HEK293T (cell line): ENCODE measurements at regions not wholly inside any gene's neighbourhood (a gene's known extent, or its start where the extent isn't known, plus 50 kb on each side); places are given as distances from the start of the nearest gene placed in this dataset.

Source experiments
- CTCF ChIA-PET: fragments of 350-600 bp; formaldehyde crosslinking; extraction: SDS; loops from one replicate; lab custom pipeline; 2021; ENCODE audit warnings: antibody characterized with exemption, inconsistent platforms; lab: Yijun Ruan, JAX
- POLR2A ChIA-PET: fragments of 350-600 bp; formaldehyde crosslinking; extraction: SDS; loops from one replicate; lab custom pipeline; 2020; ENCODE audit warnings: antibody characterized with exemption, inconsistent platforms; lab: Yijun Ruan, JAX
- DNase-seq: peaks from one replicate; pipeline ENCODE4 v3.0.0; 2012; ENCODE audit warnings: mixed read lengths; ENCODE audit errors: extremely low spot score
- ARNT ChIP-seq: fragments of 450-650 bp; IDR thresholded peaks from 2 replicates; pipeline ENCODE4 v1.6.1; 2017; ENCODE audit warnings: mild to moderate bottlenecking
- BHLHE40 ChIP-seq: fragments of 450-650 bp; IDR thresholded peaks from 2 replicates; pipeline ENCODE4 v1.6.1; 2016; ENCODE audit warnings: mild to moderate bottlenecking, moderate library complexity, borderline replicate concordance
- CTBP1 ChIP-seq: fragments of 450-650 bp; IDR thresholded peaks from 2 replicates; pipeline ENCODE4 v1.6.1; 2016; ENCODE audit warnings: borderline replicate concordance
- ELF4 ChIP-seq: fragments of 450-650 bp; IDR thresholded peaks from 2 replicates; pipeline ENCODE4 v1.6.1; 2017; ENCODE audit warnings: antibody characterized with exemption
- FOXA1 ChIP-seq: fragments of 450-650 bp; IDR thresholded peaks from 2 replicates; pipeline ENCODE4 v1.6.1; 2016; ENCODE audit warnings: mild to moderate bottlenecking
- FOXK2 ChIP-seq: fragments of 450-650 bp; IDR thresholded peaks from 2 replicates; pipeline ENCODE4 v1.6.1; 2016; ENCODE audit warnings: mild to moderate bottlenecking
- FOXM1 ChIP-seq: fragments of 450-650 bp; IDR thresholded peaks from 2 replicates; pipeline ENCODE4 v1.6.1; 2017; ENCODE audit warnings: mild to moderate bottlenecking, borderline replicate concordance
- HDGF ChIP-seq: fragments of 450-650 bp; IDR thresholded peaks from 2 replicates; pipeline ENCODE4 v1.6.1; 2017; ENCODE audit warnings: antibody characterized with exemption, borderline replicate concordance
- L3MBTL2 ChIP-seq: fragments of 450-650 bp; conservative IDR thresholded peaks from 2 replicates; pipeline ENCODE4 v1.6.1; 2016; ENCODE audit warnings: mild to moderate bottlenecking
- LEF1 ChIP-seq: fragments of 450-650 bp; IDR thresholded peaks from 2 replicates; pipeline ENCODE4 v1.6.1; 2017; ENCODE audit warnings: mild to moderate bottlenecking, borderline replicate concordance
- NFRKB ChIP-seq: fragments of 450-650 bp; IDR thresholded peaks from 2 replicates; pipeline ENCODE4 v1.6.1; 2016; ENCODE audit warnings: mild to moderate bottlenecking, moderate library complexity
- SP1 ChIP-seq: fragments of 450-650 bp; IDR thresholded peaks from 2 replicates; pipeline ENCODE4 v1.6.1; 2017
- SUZ12 ChIP-seq: fragments of 450-650 bp; IDR thresholded peaks from 2 replicates; pipeline ENCODE4 v1.6.1; 2016; ENCODE audit warnings: mild to moderate bottlenecking
- TARDBP ChIP-seq: fragments of 450-650 bp; IDR thresholded peaks from 2 replicates; pipeline ENCODE4 v1.6.1; 2016
- ZNF384 ChIP-seq: fragments of 450-650 bp; IDR thresholded peaks from 2 replicates; pipeline ENCODE4 v1.6.1; 2016
- TF ChIP-seq, protein P1 (sequence below): fragments of 450-650 bp; IDR thresholded peaks from 2 replicates; pipeline ENCODE4 v1.6.1; 2016

DNA sequence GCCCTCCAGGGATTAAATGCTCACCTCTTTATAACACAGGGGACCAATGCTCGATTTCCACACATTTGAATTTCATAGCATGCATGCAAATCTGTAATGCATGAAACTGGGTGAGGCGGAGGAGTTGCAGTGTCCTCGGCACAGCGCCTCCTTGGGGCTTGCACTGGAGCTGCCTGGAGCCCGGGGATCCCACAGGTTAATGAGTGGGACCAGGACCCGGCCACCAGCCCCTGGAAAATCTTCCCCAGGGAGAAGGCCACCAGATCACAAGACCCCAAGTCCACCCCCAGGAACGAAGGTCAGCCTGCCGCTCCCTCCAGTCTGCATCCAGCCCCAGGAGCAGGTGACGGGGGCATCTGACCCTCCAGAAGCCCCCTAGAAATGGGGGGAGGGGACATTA is 119.1 kb downstream of the MN1 start:
- POLR2A ChIA-PET = no interaction called here
- CTCF ChIA-PET = interaction anchor here (0.7 to 1.6 kb wide), 8 partner anchors 9 to 1081 kb away, joined by 3 to 5 read pairs (median 3); no protein-coding TSS in a partner anchor
- DNase-seq = peak; percentile 69
- TF ChIP-seq TARDBP = no peak

DNA sequence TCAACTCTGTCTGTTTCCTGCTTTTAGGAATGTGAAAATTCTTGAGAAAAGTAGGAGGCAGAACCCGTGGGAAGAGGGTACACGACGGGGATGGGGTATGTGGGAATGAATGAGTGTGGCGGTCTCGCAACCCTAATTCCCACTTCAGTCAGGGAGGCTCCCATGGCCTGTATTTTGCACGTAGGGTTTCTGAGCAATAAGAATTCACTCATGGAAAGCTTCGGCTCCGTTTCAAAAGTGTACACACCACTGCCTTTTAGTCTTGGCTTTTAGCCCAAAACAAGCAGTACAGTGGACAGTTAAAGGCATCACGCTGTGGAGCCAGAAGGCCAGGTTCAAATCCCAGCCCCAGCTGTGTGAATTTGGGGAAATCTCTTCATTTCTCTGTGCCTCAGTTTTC is 116.7 kb downstream of the MN1 start:
- no peak for TF ChIP-seq HDGF
- TF ChIP-seq FOXM1 = no peak
- no peak for TF ChIP-seq TARDBP
- no peak for TF ChIP-seq SUZ12
- no peak for TF ChIP-seq NFRKB
- TF ChIP-seq, protein P1, sequence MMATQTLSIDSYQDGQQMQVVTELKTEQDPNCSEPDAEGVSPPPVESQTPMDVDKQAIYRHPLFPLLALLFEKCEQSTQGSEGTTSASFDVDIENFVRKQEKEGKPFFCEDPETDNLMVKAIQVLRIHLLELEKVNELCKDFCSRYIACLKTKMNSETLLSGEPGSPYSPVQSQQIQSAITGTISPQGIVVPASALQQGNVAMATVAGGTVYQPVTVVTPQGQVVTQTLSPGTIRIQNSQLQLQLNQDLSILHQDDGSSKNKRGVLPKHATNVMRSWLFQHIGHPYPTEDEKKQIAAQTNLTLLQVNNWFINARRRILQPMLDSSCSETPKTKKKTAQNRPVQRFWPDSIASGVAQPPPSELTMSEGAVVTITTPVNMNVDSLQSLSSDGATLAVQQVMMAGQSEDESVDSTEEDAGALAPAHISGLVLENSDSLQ = no peak
- TF ChIP-seq FOXK2 = no peak
- no peak for TF ChIP-seq ELF4
- no peak for TF ChIP-seq CTBP1
- TF ChIP-seq L3MBTL2 = no peak
- TF ChIP-seq LEF1 = no peak
- no peak for TF ChIP-seq FOXA1
- TF ChIP-seq BHLHE40 = no peak
- TF ChIP-seq ZNF384 = no peak
- no peak for TF ChIP-seq ARNT
- TF ChIP-seq SP1 = no peak
- POLR2A ChIA-PET = no interaction called here
- no peak for DNase-seq
- CTCF ChIA-PET = no interaction called here

DNA sequence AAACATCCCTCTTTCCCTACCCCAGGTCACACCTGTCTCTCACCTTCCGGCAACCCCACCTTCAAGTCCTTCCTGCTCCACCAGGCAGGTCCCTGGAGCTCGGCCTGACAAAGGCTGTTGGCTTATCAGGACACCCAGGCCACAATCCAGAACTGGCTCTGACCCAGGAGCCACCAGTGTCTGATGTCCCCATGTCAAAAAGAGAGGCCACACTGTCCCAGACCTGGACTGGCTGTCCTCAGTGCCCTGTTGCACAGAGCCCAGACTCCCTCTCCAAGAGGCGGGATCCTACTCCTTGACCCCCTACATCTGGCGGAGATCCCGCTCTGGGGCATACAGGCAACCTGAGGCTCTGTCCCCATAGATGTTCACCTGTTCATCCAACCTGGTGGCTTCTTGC is 116.0 kb downstream of the MN1 start:
- no peak for DNase-seq
- TF ChIP-seq FOXM1 = no peak
- TF ChIP-seq FOXA1 = no peak
- no peak for TF ChIP-seq SUZ12
- TF ChIP-seq ARNT = no peak
- no peak for TF ChIP-seq LEF1
- no peak for TF ChIP-seq FOXK2
- TF ChIP-seq SP1 = no peak
- TF ChIP-seq BHLHE40 = no peak
- TF ChIP-seq TARDBP = no peak
- no peak for TF ChIP-seq ELF4
- TF ChIP-seq ZNF384 = no peak
- TF ChIP-seq CTBP1 = no peak
- TF ChIP-seq L3MBTL2 = no peak
- TF ChIP-seq, protein P1 = no peak
- CTCF ChIA-PET = no interaction called here
- POLR2A ChIA-PET = no interaction called here

DNA sequence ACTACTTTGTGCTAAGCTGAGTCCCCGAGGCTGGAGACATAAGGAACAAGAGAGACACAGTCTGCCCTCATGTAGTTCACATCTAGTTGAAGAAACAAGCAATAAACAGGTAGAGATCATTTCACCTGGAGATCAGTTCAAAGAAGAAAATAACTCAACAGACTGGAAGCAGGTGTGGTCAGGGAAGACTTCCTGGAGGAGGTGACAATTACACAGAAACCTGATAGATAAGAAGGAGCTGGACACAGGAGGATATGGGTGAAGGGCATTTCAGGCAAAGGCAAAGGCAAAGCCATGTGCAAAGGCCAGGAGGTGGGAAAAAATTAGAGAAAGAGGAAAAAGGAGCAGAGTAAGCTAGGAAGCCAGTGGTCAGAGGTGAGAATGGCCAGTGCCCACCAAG is 115.6 kb downstream of the MN1 start:
- CTCF ChIA-PET = no interaction called here
- POLR2A ChIA-PET = no interaction called here
- no peak for DNase-seq

DNA sequence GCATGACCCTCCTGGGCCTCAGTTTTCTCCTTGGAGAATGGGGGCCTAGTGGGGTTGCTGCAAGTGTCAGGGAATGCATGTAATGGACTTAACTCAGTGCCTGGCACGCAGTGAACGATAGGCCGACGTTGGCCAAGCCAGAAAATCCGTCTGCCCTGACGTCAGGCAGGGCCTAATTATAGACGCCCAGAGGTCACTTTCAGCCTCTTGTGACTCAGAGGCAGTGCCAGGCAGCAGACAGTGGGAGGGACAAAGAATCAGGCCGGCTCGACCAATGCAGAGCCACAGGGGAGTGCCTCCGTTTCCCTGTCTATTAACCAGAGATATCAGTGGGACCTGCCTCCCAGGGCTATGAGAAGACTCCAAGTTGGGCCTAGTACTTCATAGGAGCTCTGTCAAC is 115.0 kb downstream of the MN1 start:
- TF ChIP-seq, protein P1 = no peak
- TF ChIP-seq ARNT (no peak), SUZ12 (no peak), FOXM1 (no peak), ELF4 (no peak), CTBP1 (no peak), FOXK2 (no peak), BHLHE40 (no peak)
- ChIA-PET POLR2A (no interaction called here), CTCF (no interaction called here)
- no peak for DNase-seq

More for the DNA sequence above, 115.6 kb downstream of the MN1 start:
- TF ChIP-seq TARDBP (no peak), SUZ12 (no peak), ZNF384 (no peak), BHLHE40 (no peak), HDGF (no peak), FOXA1 (no peak), NFRKB (no peak), ELF4 (no peak), FOXM1 (no peak), ARNT (no peak), FOXK2 (no peak), L3MBTL2 (no peak), SP1 (no peak), LEF1 (no peak), CTBP1 (no peak)
- TF ChIP-seq, protein P1 = no peak

DNA sequence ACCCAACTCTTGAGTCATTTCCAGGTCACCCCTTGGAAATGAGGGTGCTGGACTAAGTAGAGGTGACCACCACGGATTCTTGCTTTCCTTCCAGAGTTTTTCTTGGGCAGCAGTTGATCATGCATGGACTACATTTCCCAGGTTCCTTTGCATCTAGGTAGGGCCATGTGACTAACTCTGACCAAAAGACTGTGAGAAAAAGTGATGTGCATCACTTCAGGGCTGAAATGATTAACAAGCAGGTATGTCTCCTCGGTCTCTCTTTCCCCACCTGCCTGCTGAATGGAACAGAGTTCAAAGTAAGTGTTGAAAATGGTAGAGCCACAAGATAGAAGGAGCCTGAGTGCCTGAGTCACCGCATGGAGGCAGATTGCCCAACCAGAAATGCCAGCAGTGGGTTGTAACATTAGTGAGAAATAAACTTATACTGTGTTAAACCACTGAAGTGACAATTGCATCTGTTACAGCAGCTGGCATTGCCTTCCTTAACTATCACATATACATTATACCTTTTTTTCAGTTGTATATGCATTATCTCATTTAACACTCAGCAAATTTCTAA is 113.5 kb downstream of the MN1 start:
- DNase-seq = no peak
- ChIA-PET CTCF (no interaction called here), POLR2A (no interaction called here)
- TF ChIP-seq ZNF384 (no peak), SP1 (no peak), SUZ12 (no peak), TARDBP (no peak), FOXM1 (no peak), L3MBTL2 (no peak), LEF1 (no peak)
- TF ChIP-seq, protein P1 = no peak
